Lower leg skin (tissue), 4 donors: ENCODE measurements at regions not wholly inside any gene's neighbourhood (a gene's known extent, or its start where the extent isn't known, plus 50 kb on each side); places are given as distances from the start of the nearest gene placed in this dataset.

Experiments
- DNase-seq, 2 donors: peaks; one replicate each; pipeline ENCODE4 v3.0.0-alpha.2; 2019; ENCODE audit warnings: low spot score in 2 of 2
- H3K4me3 ChIP-seq: fragments of 200-600 bp; sonication (generic); 2 replicates; pipeline ENCODE4 v1.5.1; 2017; ENCODE audit warnings: mild to moderate bottlenecking, low read depth; ENCODE audit not compliant: poor library complexity, severe bottlenecking
- CTCF ChIP-seq, 3 donors: fragments of 450-650 bp; IDR thresholded peaks; one replicate each; pipeline ENCODE4 v1.5.1; 2016; ENCODE audit warnings: antibody characterized with exemption in 3 of 3, mild to moderate bottlenecking in 3 of 3, moderate library complexity in 2 of 3
- POLR2A ChIP-seq, 2 donors: fragments of 450-650 bp; IDR thresholded peaks; one replicate each; pipeline ENCODE4 v1.6.1; 2016 to 2017; ENCODE audit warnings: antibody characterized with exemption in 2 of 2, mild to moderate bottlenecking in 1 of 2, moderate library complexity in 1 of 2
- WGBS, 2 donors: methylation state at CpG; one replicate each; pipeline ENCODE4 v1.1.5; 2018; 5-methylcytosine and 5-hydroxymethylcytosine counted together
- intact Hi-C: fragments of 100-400 bp; cut with DNase I; formaldehyde crosslinking; loops from one replicate; pipeline ENCODE4 v1.15.0; 2023; ENCODE audit warnings: low total_unique reads

GRCh38 chr17:77405867-77406732 is 265.3 kb downstream of the SEC14L1 start:
- WGBS, 2 donors: 69 to 73% methylated on average over 11 of the region's 11 CpGs
- DNase-seq: no peak
- TF ChIP-seq POLR2A (IDR thresholded peaks at IDR 0.05): no peak
- no peak for TF ChIP-seq CTCF (IDR thresholded peaks at IDR 0.05)
- H3K4me3 ChIP-seq: no peak overlapping the region
- intact Hi-C loops: no loop called here

GRCh38 chr17:77407321-77408277 is 266.8 kb downstream of the SEC14L1 start:
- TF ChIP-seq POLR2A (IDR thresholded peaks at IDR 0.05) (no peak), CTCF (IDR thresholded peaks at IDR 0.05) (no peak)
- no peak for DNase-seq
- intact Hi-C loops: no loop called here
- WGBS, 2 donors: 49 to 55% methylated on average over 9 of the region's 11 CpGs
- H3K4me3 ChIP-seq: no peak overlapping the region

- no peak overlapping the region for H3K4me3 ChIP-seq
- TF ChIP-seq POLR2A (IDR thresholded peaks at IDR 0.05) (no peak), CTCF (IDR thresholded peaks at IDR 0.05) (no peak)
- WGBS, 2 donors: 25 to 53% methylated on average over 9 of the region's 9 CpGs
- no peak for DNase-seq
- intact Hi-C loops: no loop called here
These were observed 267.5 kb downstream of the SEC14L1 start for GRCh38 chr17:77408284-77408683.

GRCh38 chr17:77409282-77410161 is 268.8 kb downstream of the SEC14L1 start:
- no peak for TF ChIP-seq POLR2A (IDR thresholded peaks at IDR 0.05)
- TF ChIP-seq CTCF (IDR thresholded peaks at IDR 0.05): no peak
- H3K4me3 ChIP-seq: no peak overlapping the region
- no peak for DNase-seq
- intact Hi-C loops: no loop called here
- 11 to 27% methylated on average over 17 to 26 of the region's 34 CpGs for WGBS, 2 donors

GRCh38 chr17:77410470-77410869 is 269.7 kb downstream of the SEC14L1 start:
- H3K4me3 ChIP-seq: no peak overlapping the region
- TF ChIP-seq POLR2A (IDR thresholded peaks at IDR 0.05) (no peak), CTCF (IDR thresholded peaks at IDR 0.05) (no peak)
- intact Hi-C loops: no loop called here
- DNase-seq: no peak
- WGBS, 2 donors: 80 to 83% methylated on average over 13 of the region's 13 CpGs
